Mesothelial cell of epicardium (in vitro differentiated cells): ENCODE measurements at regions not wholly inside any gene's neighbourhood (a gene's known extent, or its start where the extent isn't known, plus 50 kb on each side); places are given as distances from the start of the nearest gene placed in this dataset.

Experiments used
- DNase-seq, 2 experiments: peaks; one replicate each; pipeline ENCODE4 v3.0.0; 2021; ENCODE audit warnings: low spot score in 2 of 2; ENCODE audit not compliant: unreplicated experiment in 2 of 2
- H3K27ac Mint-ChIP-seq: 2 replicates; pipeline ENCODE4 v1.8.0; 2021; ENCODE audit warnings: mixed read lengths
- H3K27me3 Mint-ChIP-seq: 2 replicates; pipeline ENCODE4 v1.8.0; 2021; ENCODE audit warnings: low read depth, mixed read lengths
- H3K36me3 Mint-ChIP-seq: 2 replicates; pipeline ENCODE4 v1.8.0; 2021; ENCODE audit warnings: mixed read lengths
- H3K4me1 Mint-ChIP-seq: 2 replicates; pipeline ENCODE4 v1.8.0; 2021; ENCODE audit warnings: mixed read lengths
- H3K4me3 Mint-ChIP-seq: 2 replicates; pipeline ENCODE4 v1.8.0; 2021; ENCODE audit warnings: mild to moderate bottlenecking, moderate library complexity, mixed read lengths
- H3K9me3 Mint-ChIP-seq: 2 replicates; pipeline ENCODE4 v1.8.0; 2021; ENCODE audit warnings: mixed read lengths
- CTCF ChIP-seq: fragments of 200-600 bp; sonication (generic); IDR thresholded peaks from one replicate; pipeline ENCODE4 v1.5.0; 2021; ENCODE audit warnings: antibody characterized with exemption; ENCODE audit not compliant: unreplicated experiment

GRCh38 chr3:105988540-105989212 lies 119.9 kb upstream of the CBLB start:
- Mint-ChIP-seq H3K36me3 (peaks cover 23% of the 10 kb centered on the region), H3K27ac (peak overlapping the region; percentile 54), H3K4me3 (no peak overlapping the region), H3K9me3 (peaks cover 54% of the 10 kb centered on the region), H3K4me1 (peaks cover 17% of the 10 kb centered on the region), H3K27me3 (no peaks in the 10 kb centered on the region)
- TF ChIP-seq CTCF, result no peak
- no peak for DNase-seq

- Mint-ChIP-seq H3K27me3 (no peaks in the 10 kb centered on the region), H3K36me3 (peaks cover 26% of the 10 kb centered on the region), H3K4me3 (no peak overlapping the region), H3K9me3 (peaks cover 48% of the 10 kb centered on the region), H3K4me1 (no peaks in the 10 kb centered on the region), H3K27ac (no peak overlapping the region)
- no peak for DNase-seq
- TF ChIP-seq CTCF, result no peak
These were observed 128.0 kb upstream of the CBLB start for GRCh38 chr3:105996781-105997180.

- Mint-ChIP-seq H3K36me3 (peaks cover 25% of the 10 kb centered on the region), H3K27me3 (no peaks in the 10 kb centered on the region), H3K9me3 (peaks cover 42% of the 10 kb centered on the region), H3K4me3 (no peak overlapping the region), H3K27ac (no peak overlapping the region), H3K4me1 (no peaks in the 10 kb centered on the region)
- no peak for DNase-seq
- no peak for TF ChIP-seq CTCF
These were observed 128.6 kb upstream of the CBLB start for GRCh38 chr3:105997466-105997799.

GRCh38 chr3:105997800-105998526 lies 129.2 kb upstream of the CBLB start:
- peaks cover 37% of the 10 kb centered on the region for H3K9me3 Mint-ChIP-seq
- DNase-seq, result no peak
- peaks cover 21% of the 10 kb centered on the region for H3K36me3 Mint-ChIP-seq
- H3K27ac Mint-ChIP-seq, result no peak overlapping the region
- no peak overlapping the region for H3K4me3 Mint-ChIP-seq
- no peaks in the 10 kb centered on the region for H3K27me3 Mint-ChIP-seq
- H3K4me1 Mint-ChIP-seq, result no peaks in the 10 kb centered on the region
- TF ChIP-seq CTCF, result no peak

GRCh38 chr3:105999856-106000255 lies 131.0 kb upstream of the CBLB start:
- no peak overlapping the region for H3K4me3 Mint-ChIP-seq
- H3K27me3 Mint-ChIP-seq, result no peaks in the 10 kb centered on the region
- DNase-seq, result no peak
- H3K9me3 Mint-ChIP-seq, result peaks cover 34% of the 10 kb centered on the region
- H3K4me1 Mint-ChIP-seq, result no peaks in the 10 kb centered on the region
- TF ChIP-seq CTCF, result no peak
- H3K27ac Mint-ChIP-seq, result no peak overlapping the region
- peaks cover 20% of the 10 kb centered on the region for H3K36me3 Mint-ChIP-seq
